ENCODE measurements at regions not wholly inside any gene's neighbourhood (a gene's known extent, or its start where the extent isn't known, plus 50 kb on each side); places are given as distances from the start of the nearest gene placed in this dataset.

DNA sequence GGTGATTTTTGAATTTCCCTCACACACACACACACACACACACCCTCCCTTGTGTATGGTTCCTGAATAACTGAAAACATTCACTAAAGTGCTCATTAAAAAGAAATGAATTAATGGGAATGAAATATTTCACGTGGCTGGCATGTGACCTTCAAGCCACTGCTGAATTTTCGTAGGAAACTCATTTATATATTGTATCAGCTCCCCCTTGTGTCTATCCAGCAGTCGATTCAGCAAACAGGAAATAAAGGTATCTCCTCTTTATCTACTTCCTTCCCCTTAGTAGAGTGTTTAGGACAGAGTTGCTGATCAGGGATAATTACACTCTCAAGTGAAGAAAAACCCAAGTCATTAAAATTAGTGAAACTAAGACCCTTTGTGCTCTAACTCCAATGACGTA is 912.6 kb upstream of the LCORL start:
- TF ChIP-seq, protein P1, sequence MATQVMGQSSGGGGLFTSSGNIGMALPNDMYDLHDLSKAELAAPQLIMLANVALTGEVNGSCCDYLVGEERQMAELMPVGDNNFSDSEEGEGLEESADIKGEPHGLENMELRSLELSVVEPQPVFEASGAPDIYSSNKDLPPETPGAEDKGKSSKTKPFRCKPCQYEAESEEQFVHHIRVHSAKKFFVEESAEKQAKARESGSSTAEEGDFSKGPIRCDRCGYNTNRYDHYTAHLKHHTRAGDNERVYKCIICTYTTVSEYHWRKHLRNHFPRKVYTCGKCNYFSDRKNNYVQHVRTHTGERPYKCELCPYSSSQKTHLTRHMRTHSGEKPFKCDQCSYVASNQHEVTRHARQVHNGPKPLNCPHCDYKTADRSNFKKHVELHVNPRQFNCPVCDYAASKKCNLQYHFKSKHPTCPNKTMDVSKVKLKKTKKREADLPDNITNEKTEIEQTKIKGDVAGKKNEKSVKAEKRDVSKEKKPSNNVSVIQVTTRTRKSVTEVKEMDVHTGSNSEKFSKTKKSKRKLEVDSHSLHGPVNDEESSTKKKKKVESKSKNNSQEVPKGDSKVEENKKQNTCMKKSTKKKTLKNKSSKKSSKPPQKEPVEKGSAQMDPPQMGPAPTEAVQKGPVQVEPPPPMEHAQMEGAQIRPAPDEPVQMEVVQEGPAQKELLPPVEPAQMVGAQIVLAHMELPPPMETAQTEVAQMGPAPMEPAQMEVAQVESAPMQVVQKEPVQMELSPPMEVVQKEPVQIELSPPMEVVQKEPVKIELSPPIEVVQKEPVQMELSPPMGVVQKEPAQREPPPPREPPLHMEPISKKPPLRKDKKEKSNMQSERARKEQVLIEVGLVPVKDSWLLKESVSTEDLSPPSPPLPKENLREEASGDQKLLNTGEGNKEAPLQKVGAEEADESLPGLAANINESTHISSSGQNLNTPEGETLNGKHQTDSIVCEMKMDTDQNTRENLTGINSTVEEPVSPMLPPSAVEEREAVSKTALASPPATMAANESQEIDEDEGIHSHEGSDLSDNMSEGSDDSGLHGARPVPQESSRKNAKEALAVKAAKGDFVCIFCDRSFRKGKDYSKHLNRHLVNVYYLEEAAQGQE (IDR thresholded peaks at IDR 0.05; ENCODE audit: insufficient read depth in 1 of 2, low read depth in 2 of 2, low read length in 2 of 2) = no peak
- TF ChIP-seq FOXP2 (optimal IDR thresholded peaks at IDR 0.05; ENCODE audit: borderline replicate concordance, extremely low read depth, extremely low read length, insufficient read depth) = no peak
- no peak for TF ChIP-seq SIN3A (IDR thresholded peaks at IDR 0.05; ENCODE audit: borderline replicate concordance, insufficient read depth, low read length)
- TF ChIP-seq POLR2AphosphoS5 (IDR thresholded peaks at IDR 0.05; ENCODE audit: low read depth, low read length) = no peak
- TF ChIP-seq TAF1 (IDR thresholded peaks at IDR 0.05; ENCODE audit: borderline replicate concordance, insufficient read depth, low read length) = no peak

- TF ChIP-seq FOXP2 (optimal IDR thresholded peaks at IDR 0.05; ENCODE audit: borderline replicate concordance, extremely low read depth, extremely low read length, insufficient read depth) (no peak), TAF1 (IDR thresholded peaks at IDR 0.05; ENCODE audit: borderline replicate concordance, insufficient read depth, low read length) (no peak), POLR2AphosphoS5 (IDR thresholded peaks at IDR 0.05; ENCODE audit: low read depth, low read length) (no peak), SIN3A (IDR thresholded peaks at IDR 0.05; ENCODE audit: borderline replicate concordance, insufficient read depth, low read length) (no peak)
- TF ChIP-seq, protein P1 (IDR thresholded peaks at IDR 0.05; ENCODE audit: insufficient read depth in 1 of 2, low read depth in 2 of 2, low read length in 2 of 2) = no peak
Measured at GRCh38 chr4:18932730-18933339, 911.3 kb upstream of the LCORL start.

DNA sequence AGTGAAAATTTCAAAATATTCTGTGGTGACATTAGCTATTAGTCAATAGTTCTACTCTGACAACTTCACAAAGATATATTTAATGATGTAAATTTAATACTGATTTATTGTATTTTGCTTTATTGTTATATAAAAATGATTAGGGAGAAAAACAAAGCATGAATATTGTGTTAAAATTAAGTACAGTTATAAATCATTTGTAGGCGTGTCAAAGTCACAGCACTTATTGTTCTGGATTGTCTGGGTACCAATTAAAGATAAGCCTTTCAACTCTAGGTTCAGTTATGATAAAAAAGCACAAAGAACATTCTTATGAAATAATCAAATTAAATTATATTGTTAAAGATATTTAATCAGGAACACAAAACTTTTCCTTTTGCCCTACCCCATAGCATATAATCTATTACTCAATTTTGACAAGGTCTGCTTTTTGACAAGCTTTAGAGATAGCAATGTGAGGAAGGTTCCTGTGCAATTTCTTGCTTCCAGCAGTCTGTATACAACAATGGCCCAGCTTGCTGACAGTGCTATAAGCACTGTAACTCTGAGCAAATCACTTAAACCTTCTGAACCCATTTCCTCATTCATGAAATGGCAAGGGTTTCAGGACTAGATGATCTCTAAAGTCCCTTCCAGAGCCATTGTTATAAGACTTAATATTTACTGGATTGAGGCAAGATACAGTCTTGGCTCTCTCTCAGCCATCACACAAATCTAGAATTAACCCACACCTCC is 910.3 kb upstream of the LCORL start:
- TF ChIP-seq FOXP2 (optimal IDR thresholded peaks at IDR 0.05; ENCODE audit: borderline replicate concordance, extremely low read depth, extremely low read length, insufficient read depth) (no peak), SIN3A (IDR thresholded peaks at IDR 0.05; ENCODE audit: borderline replicate concordance, insufficient read depth, low read length) (no peak), TAF1 (IDR thresholded peaks at IDR 0.05; ENCODE audit: borderline replicate concordance, insufficient read depth, low read length) (no peak), POLR2AphosphoS5 (IDR thresholded peaks at IDR 0.05; ENCODE audit: low read depth, low read length) (no peak)
- TF ChIP-seq, protein P1 (IDR thresholded peaks at IDR 0.05; ENCODE audit: insufficient read depth in 1 of 2, low read depth in 2 of 2, low read length in 2 of 2) = no peak

- TF ChIP-seq, protein P1 (IDR thresholded peaks at IDR 0.05; ENCODE audit: insufficient read depth in 1 of 2, low read depth in 2 of 2, low read length in 2 of 2) = no peak
- TF ChIP-seq TAF1 (IDR thresholded peaks at IDR 0.05; ENCODE audit: borderline replicate concordance, insufficient read depth, low read length) (no peak), SIN3A (IDR thresholded peaks at IDR 0.05; ENCODE audit: borderline replicate concordance, insufficient read depth, low read length) (no peak), FOXP2 (optimal IDR thresholded peaks at IDR 0.05; ENCODE audit: borderline replicate concordance, extremely low read depth, extremely low read length, insufficient read depth) (no peak), POLR2AphosphoS5 (IDR thresholded peaks at IDR 0.05; ENCODE audit: low read depth, low read length) (no peak)
Measured at GRCh38 chr4:18930487-18930886, 908.9 kb upstream of the LCORL start.

Measured in PFSK-1 (cell line).